Suprapubic skin (tissue), 4 donors: ENCODE measurements at regions not wholly inside any gene's neighbourhood (a gene's known extent, or its start where the extent isn't known, plus 50 kb on each side); places are given as distances from the start of the nearest gene placed in this dataset.

Experiments
- POLR2A ChIP-seq, 2 donors: fragments of 450-650 bp; IDR thresholded peaks; one replicate each; pipeline ENCODE4 v1.6.1; 2017; ENCODE audit warnings: antibody characterized with exemption in 2 of 2, mild to moderate bottlenecking in 2 of 2, moderate library complexity in 2 of 2
- POLR2AphosphoS5 ChIP-seq, 3 donors: sonication (generic); formaldehyde crosslinking; IDR thresholded peaks; one replicate each; pipeline ENCODE4 v1.6.1; 2017; ENCODE audit warnings: antibody characterized with exemption in 3 of 3

- TF ChIP-seq POLR2AphosphoS5 (IDR thresholded peaks at IDR 0.05) (no peak), POLR2A (IDR thresholded peaks at IDR 0.05) (no peak)
Measured at GRCh38 chr13:44668688-44669087, 92.6 kb upstream of the TSC22D1 start.
